ENCODE measurements at regions not wholly inside any gene's neighbourhood (a gene's known extent, or its start where the extent isn't known, plus 50 kb on each side); places are given as distances from the start of the nearest gene placed in this dataset.
"Not testable (repeated sequence)": the region's sequence is repeated elsewhere in the genome, so short reads cannot be mapped to it uniquely, and the experiment has no call there.

GRCh38 chr13:50130123-50130946, 115.1 kb downstream of the KCNRG start:
- DNase-seq (ENCODE audit: low read depth): no peak

DNA sequence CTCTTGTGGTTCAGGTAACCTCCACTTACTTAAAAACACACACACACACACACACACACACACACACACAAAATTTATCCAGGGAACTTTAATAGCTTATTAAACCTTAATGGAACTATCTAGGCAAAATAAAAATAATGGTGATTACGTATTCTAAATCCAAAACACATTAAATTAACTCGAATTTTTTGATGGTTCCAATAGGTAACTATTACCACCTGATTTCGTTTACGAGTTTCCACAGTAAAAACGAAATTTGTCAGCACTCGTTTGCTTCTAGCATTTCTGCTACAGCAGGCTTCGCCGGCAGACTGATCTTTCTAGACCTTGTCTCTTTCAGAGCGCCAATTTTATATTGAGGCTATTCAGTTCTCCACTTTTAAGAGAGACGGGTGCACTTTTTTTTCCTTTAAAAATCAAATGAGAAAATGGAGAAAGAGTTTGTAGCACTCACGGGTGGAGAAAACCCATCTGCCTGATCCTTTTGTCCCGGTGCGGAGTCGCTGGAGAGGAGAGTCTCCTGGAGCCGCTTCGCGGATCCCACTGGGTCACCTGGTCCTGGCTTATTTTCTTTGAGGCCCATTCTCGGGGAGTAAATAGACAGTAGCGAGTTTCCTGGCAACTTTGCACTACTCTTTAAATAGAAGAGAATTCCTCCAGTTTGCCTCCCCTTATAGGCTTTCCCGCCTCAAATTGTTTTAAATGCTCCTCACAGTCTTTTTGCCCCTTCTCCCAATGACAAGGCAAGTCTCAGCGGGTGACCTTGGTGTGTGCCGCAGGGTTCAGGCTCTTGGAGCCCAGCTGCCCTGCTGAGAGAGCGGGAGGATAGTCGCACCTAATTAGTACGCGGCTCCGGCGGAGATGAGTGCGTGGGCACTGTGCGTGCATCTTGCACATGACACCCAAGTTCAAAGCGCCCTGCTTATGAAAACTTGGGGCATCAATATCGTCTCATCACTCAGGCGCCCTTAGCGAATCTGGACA, 117.0 kb downstream of the KCNRG start:
- DNase-seq (ENCODE audit: low read depth): no peak

DNA sequence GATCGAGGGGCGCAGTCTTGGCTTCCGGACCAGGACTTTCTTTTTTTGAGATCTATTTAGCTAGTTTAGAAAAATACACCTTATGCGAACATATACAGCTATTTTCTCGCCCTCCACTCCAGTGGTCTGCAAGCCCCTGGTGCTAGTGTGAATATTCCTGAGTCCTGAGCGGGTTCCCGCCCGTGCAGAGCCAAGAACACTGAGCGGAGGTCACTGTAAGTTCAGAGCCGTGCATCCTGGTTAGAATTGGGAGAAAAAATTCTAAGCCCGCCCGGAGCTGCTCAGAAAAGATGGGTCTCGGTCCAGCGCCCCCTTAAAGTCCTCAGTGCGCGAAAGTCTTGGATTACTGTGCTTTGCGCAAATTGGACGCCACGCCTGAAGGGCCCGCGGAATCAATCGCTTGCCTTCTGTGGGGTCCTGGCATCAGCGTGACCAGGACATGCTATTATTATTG, 117.7 kb downstream of the KCNRG start:
- DNase-seq (ENCODE audit: low read depth): no peak

GRCh38 chr13:50133358-50133953, 118.2 kb downstream of the KCNRG start:
- no peak for DNase-seq (ENCODE audit: low read depth)

DNA sequence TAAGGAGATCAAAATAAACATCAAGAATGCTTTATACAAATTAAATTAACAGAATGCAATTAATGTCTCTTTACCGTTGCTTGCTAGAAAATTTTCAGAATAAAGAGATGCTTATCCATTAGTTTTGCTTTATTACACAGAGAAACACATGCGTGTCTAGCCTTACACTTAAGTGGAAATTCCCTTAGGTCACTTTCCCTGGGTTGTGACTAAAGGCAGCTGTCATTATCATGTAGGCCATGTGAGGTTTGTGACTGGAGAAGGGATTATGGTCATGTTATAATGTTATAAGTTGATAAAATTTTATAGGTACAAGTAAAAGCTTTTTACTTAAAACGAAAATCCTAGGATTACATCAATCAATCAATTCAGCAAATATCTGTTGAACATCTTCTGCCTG, 121.0 kb downstream of the KCNRG start:
- no peak for DNase-seq (ENCODE audit: low read depth)

- no peak for DNase-seq (ENCODE audit: low read depth)
These were observed 121.4 kb downstream of the KCNRG start for GRCh38 chr13:50136678-50137077.

DNA sequence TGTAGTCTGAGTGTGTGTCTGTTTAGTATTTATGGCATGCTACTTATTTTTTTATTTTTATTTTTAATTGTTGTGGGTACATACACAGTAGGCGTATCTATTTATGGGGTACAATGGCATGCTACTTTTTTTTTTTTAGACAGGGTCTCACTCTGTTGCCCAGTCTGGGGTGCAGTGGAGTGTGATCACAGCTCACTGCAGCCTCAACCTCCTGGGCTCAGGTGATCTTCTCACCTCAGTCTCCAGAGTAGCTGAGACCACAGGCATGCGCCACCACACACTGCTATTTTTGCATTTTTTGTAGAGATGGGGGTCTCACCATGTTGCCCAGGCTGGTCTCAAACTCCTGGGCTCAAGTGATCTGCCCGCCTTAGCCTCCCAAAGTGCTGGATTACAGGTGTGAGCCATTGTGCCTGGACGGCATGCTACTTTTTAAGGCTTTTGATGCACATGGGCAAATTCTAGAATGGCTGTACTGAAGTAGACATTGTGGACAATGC, 124.2 kb downstream of the KCNRG start:
- DNase-seq (ENCODE audit: low read depth): not testable (repeated sequence)

DNA sequence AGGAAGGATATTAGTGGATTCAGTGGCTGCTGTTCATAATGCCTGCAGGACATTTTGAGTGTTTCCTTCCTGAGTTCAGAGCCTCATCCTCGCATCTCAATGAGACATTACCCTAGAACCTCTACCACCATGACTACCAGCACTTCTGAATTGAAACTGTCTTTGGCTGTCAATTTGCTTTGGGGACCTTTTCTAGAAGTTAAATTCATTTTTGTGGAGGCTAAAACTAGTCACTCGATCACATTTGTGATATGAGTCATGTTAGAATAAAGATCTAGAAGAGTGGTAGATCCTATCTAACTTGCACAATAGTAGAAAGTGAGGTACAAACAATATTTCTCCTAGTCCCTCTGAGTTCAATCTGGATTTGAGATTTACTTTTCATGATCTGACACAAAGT, 124.9 kb downstream of the KCNRG start:
- DNase-seq (ENCODE audit: low read depth): no peak

DNA sequence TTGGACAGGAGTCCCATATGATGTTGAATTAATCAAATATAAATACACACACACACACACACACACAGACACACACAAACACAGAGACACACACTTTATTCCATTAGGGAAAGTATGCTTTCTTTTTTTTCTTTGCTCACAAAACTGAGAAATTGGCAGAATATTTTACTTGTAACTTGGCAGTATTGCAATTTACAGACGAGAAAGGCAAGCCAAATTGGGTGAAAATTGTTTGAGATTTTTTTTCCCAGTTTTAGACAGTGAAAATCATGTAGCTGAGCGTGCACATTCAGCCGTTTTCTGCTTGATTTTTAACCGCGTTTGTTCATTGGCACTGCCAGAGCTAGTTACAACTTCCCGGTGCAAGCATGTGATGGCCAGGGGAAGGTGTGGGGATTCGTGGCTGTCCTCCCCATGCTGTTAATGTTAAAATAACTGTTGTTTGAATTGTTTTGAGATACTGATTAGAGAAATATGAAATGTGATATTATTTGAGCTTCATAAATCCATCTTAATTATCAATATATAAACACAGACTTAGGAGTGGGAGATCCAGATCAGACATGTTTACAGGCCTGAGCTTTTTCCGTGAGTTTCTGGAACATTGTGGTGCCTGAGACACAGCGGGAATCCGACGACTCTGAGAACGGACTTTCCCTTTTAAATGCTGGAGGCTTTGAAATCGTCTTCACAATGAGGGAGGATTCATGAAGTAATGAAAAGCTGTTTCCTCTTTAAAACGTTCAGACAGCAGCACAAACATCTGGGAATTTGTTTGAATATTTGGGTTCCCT, 125.5 kb downstream of the KCNRG start:
- no peak for DNase-seq (ENCODE audit: low read depth)

- no peak for DNase-seq (ENCODE audit: low read depth)
These were observed 126.2 kb downstream of the KCNRG start for GRCh38 chr13:50141375-50141975.

DNA sequence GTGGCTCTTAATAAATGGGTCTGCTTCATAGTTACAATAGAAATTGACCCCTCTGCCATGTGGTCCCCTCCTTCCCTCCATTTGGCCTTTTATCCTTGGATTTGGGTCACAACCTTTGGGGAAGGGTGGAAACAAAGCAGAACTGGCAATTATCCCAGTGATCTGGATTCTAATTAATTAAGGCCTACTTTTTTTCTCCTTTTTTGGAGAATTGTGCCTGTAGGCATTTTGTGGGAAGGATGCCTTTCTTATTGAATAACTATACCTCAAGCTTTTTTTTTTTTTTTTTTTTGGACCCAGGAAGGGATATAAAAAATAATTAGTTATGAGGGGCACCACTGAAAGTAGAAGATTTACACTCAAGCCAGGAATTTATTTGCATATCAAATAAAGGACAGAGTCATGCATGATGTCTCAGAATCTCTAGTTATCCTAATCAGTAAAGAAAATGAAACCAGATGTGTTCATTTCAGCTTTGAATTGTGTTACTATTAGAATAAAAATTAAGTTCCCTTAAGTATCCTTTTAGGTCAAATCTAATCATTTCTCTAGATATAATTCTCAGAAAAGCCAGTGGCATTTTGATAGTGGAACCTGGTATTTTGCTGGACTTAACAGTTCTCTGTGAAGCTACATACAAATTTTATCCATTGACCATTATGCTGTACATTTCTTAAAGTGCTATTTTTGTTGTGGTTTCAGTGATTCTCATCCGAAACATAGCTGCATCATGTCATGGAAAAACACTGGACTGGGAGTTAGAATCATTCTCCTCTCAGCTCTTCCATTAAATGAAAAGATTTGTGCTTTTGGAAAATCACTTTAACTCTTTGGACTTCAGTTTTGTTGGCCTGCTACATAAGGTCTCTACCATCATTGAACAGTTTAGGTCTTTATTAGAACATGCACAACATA, 129.3 kb downstream of the KCNRG start:
- no peak for DNase-seq (ENCODE audit: low read depth)

- DNase-seq (ENCODE audit: low read depth): no peak
These were observed 134.0 kb downstream of the KCNRG start for GRCh38 chr13:50149214-50149613.

DNA sequence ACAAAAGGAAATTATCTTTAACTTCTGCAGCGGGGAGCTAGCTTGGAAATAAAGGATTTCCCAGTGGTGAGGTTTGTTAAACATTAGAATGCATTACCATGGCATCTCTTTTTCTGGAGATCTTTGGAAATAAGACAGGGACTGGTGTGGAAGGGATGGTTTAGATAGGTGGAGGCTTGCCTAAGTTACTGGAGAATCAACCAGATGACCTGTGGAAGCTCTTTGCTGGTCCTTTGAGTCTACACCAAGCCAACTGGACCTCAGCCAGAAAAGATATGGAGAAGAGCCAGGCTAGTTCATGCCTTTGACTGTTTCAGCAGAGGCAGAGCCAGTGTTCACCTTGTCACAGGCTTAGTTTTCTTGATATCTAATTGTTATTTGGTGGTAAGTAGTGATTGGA, 134.7 kb downstream of the KCNRG start:
- no peak for DNase-seq (ENCODE audit: low read depth)

DNA sequence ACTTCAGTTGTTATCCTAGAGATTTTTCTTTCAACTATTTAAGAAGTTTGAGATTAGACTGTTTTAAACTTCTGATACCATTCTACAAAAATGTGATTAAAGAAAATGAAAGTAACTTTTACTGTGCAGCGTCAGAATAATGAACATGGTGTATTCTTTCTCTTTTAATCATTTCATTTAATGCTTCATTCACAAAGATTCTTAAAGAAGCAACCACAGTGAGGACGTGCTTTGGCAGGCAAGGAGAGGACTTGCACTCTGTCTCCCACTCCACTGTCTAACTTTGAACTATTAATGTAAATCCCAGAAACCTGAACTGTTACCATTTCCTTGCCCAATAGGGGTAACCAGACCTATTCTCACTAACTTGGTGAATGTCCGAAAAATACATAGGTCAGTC, 137.0 kb downstream of the KCNRG start:
- no peak for DNase-seq (ENCODE audit: low read depth)

- DNase-seq (ENCODE audit: low read depth): no peak
These were observed 137.5 kb downstream of the KCNRG start for GRCh38 chr13:50152655-50153309.

- DNase-seq (ENCODE audit: low read depth): no peak
These were observed 138.2 kb downstream of the KCNRG start for GRCh38 chr13:50153401-50153800.

DNA sequence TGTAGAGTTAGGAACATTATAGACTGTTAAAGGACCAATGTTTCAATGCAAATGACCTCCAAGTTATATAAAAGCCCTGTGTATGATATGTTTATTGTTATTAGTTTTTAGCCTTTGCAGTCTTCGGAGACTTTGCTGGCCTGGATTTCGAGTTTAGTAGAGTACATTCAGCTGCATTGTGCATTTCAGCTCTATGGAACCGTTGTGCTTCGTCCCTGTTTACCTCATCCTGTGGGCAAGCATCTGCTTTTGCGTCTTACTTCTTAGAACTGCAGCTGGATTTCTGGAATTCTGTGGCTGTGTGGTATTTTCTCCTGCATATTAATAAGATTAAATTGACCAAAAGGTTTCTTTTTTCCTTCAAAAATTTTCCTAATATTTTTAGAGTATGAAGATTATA, 138.6 kb downstream of the KCNRG start:
- DNase-seq (ENCODE audit: low read depth): no peak

DNA sequence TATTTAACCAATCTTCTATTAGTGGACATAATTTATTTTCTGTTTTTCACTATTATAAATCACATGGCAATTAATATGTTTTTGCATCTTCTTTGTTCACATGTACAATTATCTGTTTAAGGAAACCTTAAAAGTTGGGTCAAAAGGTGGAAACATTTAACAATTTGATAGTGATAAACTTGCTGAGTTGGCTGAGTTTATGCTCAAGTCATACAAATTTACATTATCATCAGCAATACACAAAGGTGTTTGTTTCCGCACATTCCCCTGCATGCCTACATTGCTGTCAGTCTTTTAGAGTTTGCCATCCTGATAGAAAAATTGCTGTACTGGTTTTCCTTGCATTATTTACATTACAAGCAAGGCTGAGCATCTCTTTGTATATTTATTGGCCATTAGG, 139.5 kb downstream of the KCNRG start:
- DNase-seq (ENCODE audit: low read depth): no peak

DNA sequence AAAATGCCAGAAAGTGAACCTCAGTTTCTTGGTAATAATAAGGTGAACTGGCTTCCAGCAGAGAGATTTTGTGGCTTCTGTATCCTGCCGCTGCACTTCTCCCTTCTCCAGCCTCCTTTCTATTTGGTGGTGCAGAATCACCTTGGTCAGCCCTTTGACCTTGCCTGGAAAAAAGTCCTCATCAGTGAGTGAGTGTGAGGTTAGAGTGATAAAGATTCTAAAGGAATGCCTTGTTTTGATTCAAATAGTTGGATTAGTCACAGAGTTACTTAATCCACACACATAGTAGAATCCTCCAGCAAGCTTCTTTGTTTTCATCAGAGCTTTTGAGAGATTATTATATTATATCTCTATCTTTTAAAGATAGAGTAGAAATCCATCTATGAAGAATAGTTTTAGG, 140.9 kb downstream of the KCNRG start:
- no peak for DNase-seq (ENCODE audit: low read depth)

All from T-helper 22 cell (primary cell).